ENCODE measurements at regions not wholly inside any gene's neighbourhood (a gene's known extent, or its start where the extent isn't known, plus 50 kb on each side); places are given as distances from the start of the nearest gene placed in this dataset.

- DNase-seq (ENCODE audit: low read depth, low spot score) = no peak
These were observed 545.1 kb downstream of the EFNB2 start for GRCh38 chr13:105990256-105990958.

DNA sequence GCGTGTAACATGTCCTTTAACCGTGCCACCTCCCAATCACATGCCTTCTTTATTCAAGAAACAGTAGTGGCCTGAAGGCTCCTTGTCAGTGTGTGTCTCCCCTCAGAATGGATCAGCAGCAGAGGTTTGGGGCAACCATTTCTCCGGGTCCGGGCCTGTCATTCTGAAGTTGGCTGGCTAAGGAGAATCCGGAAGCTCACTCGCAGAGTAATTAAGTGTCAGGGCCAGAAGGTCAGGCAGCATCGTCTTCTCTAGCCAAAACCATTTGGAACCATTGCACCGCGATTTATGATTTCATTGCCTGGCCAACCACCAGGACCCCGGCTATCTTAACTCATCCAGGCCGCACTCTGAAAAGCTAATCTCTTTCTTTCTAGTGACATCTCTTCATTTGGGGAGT lies 550.8 kb downstream of the EFNB2 start:
- DNase-seq (ENCODE audit: low read depth, low spot score) = no peak

GRCh38 chr13:105984236-105984635 lies 551.2 kb downstream of the EFNB2 start:
- no peak for DNase-seq (ENCODE audit: low read depth, low spot score)

DNA sequence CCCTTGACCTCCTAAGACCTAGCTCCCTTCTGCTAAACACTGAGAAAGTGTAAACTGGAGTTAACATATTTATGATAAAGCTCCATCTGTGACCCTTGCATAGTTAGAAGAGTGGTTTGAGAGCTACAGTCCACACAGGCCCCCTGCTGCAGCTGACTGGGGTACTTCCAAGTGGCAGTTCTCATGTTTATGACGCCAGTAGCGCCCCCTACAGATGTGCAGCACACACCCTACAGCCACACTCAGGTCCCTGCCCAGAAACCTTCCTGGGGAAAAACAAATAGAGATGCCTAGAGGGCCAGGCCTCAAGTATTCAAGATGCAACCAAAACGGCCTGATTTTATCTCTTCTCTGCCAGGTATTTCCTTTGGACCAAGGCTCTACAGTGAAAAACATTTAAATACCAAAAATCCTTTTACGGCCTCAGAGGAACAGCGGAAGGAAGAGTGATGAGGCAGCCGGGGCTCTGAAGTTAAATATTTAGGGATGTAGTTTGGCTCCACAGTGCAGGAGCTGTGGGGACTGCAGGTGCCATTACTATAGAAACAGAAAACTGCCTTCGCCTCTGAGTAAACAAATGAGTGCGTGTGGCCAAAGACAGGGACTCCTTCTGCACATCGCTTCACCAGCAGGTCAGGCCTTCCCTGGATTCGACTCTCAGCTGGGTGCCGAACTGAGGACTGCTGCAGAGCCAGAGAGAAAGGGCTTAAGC lies 553.1 kb downstream of the EFNB2 start:
- DNase-seq (ENCODE audit: low read depth, low spot score) = no peak

- DNase-seq (ENCODE audit: low read depth, low spot score) = no peak
These were observed 556.1 kb downstream of the EFNB2 start for GRCh38 chr13:105979131-105980011.

DNA sequence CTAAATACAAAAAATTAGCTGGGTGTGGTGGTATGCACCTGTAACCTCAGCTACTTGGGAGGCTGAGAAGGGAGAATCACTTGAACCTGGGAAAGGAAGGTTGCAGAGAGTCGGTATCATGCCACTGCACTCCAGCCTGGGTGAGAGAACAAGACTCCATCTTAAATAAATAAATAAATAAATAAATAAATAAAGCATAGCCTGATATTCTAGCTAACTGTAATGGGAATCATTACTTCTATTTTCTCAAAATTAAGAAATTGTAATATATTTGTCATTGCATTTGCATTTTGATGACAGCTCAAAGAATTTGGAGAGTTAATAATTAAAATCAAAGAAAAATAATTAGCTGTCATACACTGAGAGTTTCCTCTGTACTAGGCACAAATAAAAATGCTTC lies 561.1 kb downstream of the EFNB2 start:
- no peak for DNase-seq (ENCODE audit: low read depth, low spot score)

DNA sequence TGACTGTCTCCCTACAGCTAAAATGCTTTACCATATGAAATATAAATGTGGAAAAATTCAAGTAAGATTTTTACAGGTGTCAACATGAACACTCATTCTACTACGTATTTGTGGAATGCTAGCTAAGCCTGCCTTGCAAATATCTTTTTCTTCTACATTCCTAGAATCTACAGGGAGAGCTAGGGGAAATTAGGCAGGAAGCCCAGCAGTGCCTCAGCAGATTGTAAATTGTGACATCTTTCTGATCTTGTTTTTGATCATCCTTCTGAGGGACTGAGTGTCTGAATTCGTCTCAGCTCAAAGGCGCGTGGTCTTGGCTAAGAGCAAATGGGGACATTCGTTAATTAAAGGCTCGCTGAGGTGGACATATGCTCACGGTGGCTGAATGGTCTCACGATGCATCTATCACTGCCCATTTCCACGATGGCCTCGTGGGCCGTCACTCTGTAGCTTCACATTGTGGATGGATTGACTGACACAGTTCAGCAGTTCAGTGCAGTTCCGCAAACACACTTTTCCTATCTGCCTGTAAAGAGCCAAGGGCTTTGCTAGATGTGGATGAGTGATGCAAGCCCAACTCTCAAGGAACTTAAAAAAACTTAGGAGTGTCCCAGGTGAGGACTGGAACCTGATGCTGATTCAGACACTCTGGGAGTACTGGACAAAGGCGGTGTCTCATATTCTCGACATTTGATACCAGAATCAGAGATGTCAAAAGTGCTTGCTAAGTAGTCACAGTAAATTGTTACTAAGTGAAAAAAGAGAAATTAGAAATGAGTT lies 562.5 kb downstream of the EFNB2 start:
- DNase-seq (ENCODE audit: low read depth, low spot score) = no peak

GRCh38 chr13:105972306-105972721 lies 563.1 kb downstream of the EFNB2 start:
- DNase-seq (ENCODE audit: low read depth, low spot score) = no peak

GRCh38 chr13:105971738-105972137 lies 563.7 kb downstream of the EFNB2 start:
- no peak for DNase-seq (ENCODE audit: low read depth, low spot score)

DNA sequence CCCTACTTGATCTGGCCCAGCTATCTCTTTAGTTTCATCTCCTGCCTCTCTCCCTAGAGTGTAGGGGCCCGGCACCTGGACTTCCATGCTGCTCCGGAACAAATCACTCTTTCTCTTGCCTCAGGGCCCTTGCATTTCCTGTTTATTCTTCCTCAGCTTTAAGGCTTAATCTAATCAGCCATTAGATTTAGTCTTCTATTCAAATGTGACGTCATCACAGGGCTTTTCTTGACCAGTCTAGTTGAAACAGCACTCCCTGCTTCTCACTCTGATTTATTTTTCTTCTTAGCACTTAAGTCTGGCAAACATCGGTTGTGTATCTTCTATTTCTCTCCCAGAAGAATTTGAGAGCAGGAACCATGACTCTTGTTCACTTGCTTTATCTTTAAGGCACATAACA lies 564.1 kb downstream of the EFNB2 start:
- DNase-seq (ENCODE audit: low read depth, low spot score) = no peak

DNA sequence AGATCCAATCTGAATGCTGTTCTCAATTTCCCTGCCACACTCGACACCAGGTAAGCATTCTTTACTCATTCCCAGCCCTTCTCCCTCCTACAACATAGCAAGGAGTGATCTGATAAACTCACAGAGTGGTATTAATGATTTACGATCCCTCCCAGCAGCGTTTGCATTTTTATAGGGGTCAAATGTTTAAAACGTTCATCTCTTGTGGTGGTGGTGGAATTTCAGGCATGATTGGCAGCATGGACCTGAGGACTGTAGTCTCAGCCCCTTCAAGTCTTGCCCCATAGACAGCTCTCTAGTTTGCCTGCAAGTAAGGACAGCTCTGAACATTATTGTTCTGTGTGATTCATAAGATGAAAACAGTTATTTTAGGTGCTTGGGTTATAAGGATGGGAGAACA lies 565.7 kb downstream of the EFNB2 start:
- DNase-seq (ENCODE audit: low read depth, low spot score) = no peak

- DNase-seq (ENCODE audit: low read depth, low spot score) = no peak
These were observed 569.6 kb downstream of the EFNB2 start for GRCh38 chr13:105965910-105966309.

GRCh38 chr13:105962080-105962479 lies 573.4 kb downstream of the EFNB2 start:
- DNase-seq (ENCODE audit: low read depth, low spot score) = no peak

DNA sequence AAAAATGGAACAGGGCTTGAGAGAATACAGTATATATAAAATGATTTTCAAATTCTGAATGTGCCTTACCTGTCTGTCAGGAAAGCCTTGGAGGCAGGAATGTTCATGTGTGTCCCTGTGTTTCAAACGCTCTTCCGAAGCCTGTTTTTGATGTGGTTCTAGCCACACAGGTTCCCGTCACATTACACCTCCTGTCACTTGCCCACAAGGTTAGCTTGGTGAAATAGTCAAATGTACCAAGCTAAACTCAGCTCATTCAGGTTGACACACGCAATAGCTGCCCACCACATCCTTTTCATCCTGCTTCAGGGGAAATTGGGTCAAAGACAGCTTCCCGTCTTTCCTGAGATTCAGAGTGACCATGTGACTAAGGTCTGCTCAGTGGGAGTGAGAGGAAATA lies 574.0 kb downstream of the EFNB2 start:
- no peak for DNase-seq (ENCODE audit: low read depth, low spot score)

- no peak for DNase-seq (ENCODE audit: low read depth, low spot score)
These were observed 575.1 kb downstream of the EFNB2 start for GRCh38 chr13:105960326-105960725.

GRCh38 chr13:105959876-105960275 lies 575.6 kb downstream of the EFNB2 start:
- DNase-seq (ENCODE audit: low read depth, low spot score) = no peak

- no peak for DNase-seq (ENCODE audit: low read depth, low spot score)
These were observed 577.6 kb downstream of the EFNB2 start for GRCh38 chr13:105957769-105958438.

- no peak for DNase-seq (ENCODE audit: low read depth, low spot score)
These were observed 578.5 kb downstream of the EFNB2 start for GRCh38 chr13:105956921-105957320.

DNA sequence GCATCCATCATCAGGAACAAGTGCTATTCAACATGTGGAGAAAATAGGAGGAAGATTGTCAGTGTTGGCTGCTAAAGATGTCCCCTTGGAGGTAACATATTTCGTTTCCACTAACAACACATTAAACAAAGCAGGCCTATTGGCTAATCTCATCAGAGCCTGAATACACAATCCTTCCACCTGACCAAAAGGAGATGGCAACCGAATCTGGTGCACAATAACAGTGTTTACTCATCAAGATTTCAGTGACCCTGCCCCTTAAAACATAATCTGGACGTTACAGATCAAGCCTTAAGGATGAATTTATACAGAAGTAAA lies 582.5 kb downstream of the EFNB2 start:
- no peak for DNase-seq (ENCODE audit: low read depth, low spot score)

- no peak for DNase-seq (ENCODE audit: low read depth, low spot score)
These were observed 583.1 kb downstream of the EFNB2 start for GRCh38 chr13:105952233-105952972.

All from pulmonary artery endothelial cell (primary cell).